ENCODE measurements at regions not wholly inside any gene's neighbourhood (a gene's known extent, or its start where the extent isn't known, plus 50 kb on each side); places are given as distances from the start of the nearest gene placed in this dataset.
A peak's percentile ranks its signal among the peaks of the same experiment; 100 is the strongest.

GRCh38 chr10:126846469-126846868, 58.8 kb upstream of the DOCK1 start:
- H3K9me3 Mint-ChIP-seq = no peaks in the 10 kb centered on the region
- no peak for DNase-seq
- H3K27me3 Mint-ChIP-seq (ENCODE audit: insufficient read depth) = peaks cover 12% of the 10 kb centered on the region
- no peak overlapping the region for H3K27ac Mint-ChIP-seq
- H3K4me3 Mint-ChIP-seq = no peak overlapping the region
- no peak for TF ChIP-seq CTCF (IDR thresholded peaks at IDR 0.05)
- no peaks in the 10 kb centered on the region for H3K36me3 Mint-ChIP-seq (ENCODE audit: low read depth)
- no peaks in the 10 kb centered on the region for H3K4me1 Mint-ChIP-seq (ENCODE audit: low read depth)

- H3K4me3 Mint-ChIP-seq = no peak overlapping the region
- no peak overlapping the region for H3K27ac Mint-ChIP-seq
- 0 out of 2 replicates have a peak, but pooled peaks have one; percentile 14 for TF ChIP-seq CTCF (IDR thresholded peaks at IDR 0.05)
- no peaks in the 10 kb centered on the region for H3K9me3 Mint-ChIP-seq
- H3K27me3 Mint-ChIP-seq (ENCODE audit: insufficient read depth) = peaks cover 9% of the 10 kb centered on the region
- no peak for DNase-seq
- H3K4me1 Mint-ChIP-seq (ENCODE audit: low read depth) = no peaks in the 10 kb centered on the region
- H3K36me3 Mint-ChIP-seq (ENCODE audit: low read depth) = no peaks in the 10 kb centered on the region
Observed at GRCh38 chr10:126846959-126847358, 58.3 kb upstream of the DOCK1 start.

- no peaks in the 10 kb centered on the region for H3K36me3 Mint-ChIP-seq (ENCODE audit: low read depth)
- H3K27ac Mint-ChIP-seq = no peak overlapping the region
- H3K9me3 Mint-ChIP-seq = no peaks in the 10 kb centered on the region
- no peak for TF ChIP-seq CTCF (IDR thresholded peaks at IDR 0.05)
- peaks cover 9% of the 10 kb centered on the region for H3K27me3 Mint-ChIP-seq (ENCODE audit: insufficient read depth)
- no peak for DNase-seq
- H3K4me3 Mint-ChIP-seq = no peak overlapping the region
- H3K4me1 Mint-ChIP-seq (ENCODE audit: low read depth) = no peaks in the 10 kb centered on the region
Observed at GRCh38 chr10:126847666-126848065, 57.6 kb upstream of the DOCK1 start.

GRCh38 chr10:126849646-126850045, 55.6 kb upstream of the DOCK1 start:
- no peak overlapping the region for H3K27ac Mint-ChIP-seq
- TF ChIP-seq CTCF (IDR thresholded peaks at IDR 0.05) = no peak
- no peak overlapping the region for H3K4me3 Mint-ChIP-seq
- DNase-seq = no peak
- no peaks in the 10 kb centered on the region for H3K9me3 Mint-ChIP-seq
- H3K4me1 Mint-ChIP-seq (ENCODE audit: low read depth) = no peaks in the 10 kb centered on the region
- H3K27me3 Mint-ChIP-seq (ENCODE audit: insufficient read depth) = peaks cover 12% of the 10 kb centered on the region
- no peaks in the 10 kb centered on the region for H3K36me3 Mint-ChIP-seq (ENCODE audit: low read depth)

GRCh38 chr10:126851414-126852108, 53.7 kb upstream of the DOCK1 start:
- Mint-ChIP-seq H3K27me3 (ENCODE audit: insufficient read depth) (peaks cover 12% of the 10 kb centered on the region), H3K4me3 (no peak overlapping the region), H3K27ac (no peak overlapping the region), H3K36me3 (ENCODE audit: low read depth) (no peaks in the 10 kb centered on the region), H3K9me3 (no peaks in the 10 kb centered on the region), H3K4me1 (ENCODE audit: low read depth) (no peaks in the 10 kb centered on the region)
- DNase-seq = no peak
- TF ChIP-seq CTCF (IDR thresholded peaks at IDR 0.05) = no peak

Data from HFFc6 (cell line).